ENCODE measurements at regions not wholly inside any gene's neighbourhood (a gene's known extent, or its start where the extent isn't known, plus 50 kb on each side); places are given as distances from the start of the nearest gene placed in this dataset.

GRCh38 chr9:71485326-71485725 is 283.0 kb downstream of the CEMIP2 start:
- intact Hi-C loops (cut with micrococcal nuclease) = no loop called here

DNA sequence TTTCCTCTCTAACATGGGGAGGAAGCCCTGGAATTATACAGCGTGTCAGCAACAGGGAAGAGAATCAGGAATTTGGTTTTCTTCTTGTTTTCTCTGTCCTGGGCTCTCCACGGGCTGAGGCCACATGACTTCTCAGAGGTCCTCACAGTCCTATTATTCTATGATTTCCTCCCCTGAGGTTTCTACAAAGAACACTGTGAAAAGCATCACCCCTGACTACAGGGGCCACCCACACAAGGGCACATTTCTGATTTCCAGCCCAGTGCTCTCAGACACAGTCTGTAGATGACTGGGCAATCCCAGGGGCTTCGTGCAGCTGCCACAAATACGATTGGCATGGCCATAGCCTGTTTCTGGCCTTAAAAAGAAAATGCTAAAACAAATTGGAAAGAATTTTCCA is 284.9 kb downstream of the CEMIP2 start:
- TF ChIP-seq EZH2 (IDR thresholded peaks at IDR 0.05; ENCODE audit: low read length, unreplicated experiment) (no peak), EZH2phosphoT487 (IDR thresholded peaks at IDR 0.05; ENCODE audit: borderline replicate concordance, low read length) (no peak)
- TF ChIP-seq, protein P1, sequence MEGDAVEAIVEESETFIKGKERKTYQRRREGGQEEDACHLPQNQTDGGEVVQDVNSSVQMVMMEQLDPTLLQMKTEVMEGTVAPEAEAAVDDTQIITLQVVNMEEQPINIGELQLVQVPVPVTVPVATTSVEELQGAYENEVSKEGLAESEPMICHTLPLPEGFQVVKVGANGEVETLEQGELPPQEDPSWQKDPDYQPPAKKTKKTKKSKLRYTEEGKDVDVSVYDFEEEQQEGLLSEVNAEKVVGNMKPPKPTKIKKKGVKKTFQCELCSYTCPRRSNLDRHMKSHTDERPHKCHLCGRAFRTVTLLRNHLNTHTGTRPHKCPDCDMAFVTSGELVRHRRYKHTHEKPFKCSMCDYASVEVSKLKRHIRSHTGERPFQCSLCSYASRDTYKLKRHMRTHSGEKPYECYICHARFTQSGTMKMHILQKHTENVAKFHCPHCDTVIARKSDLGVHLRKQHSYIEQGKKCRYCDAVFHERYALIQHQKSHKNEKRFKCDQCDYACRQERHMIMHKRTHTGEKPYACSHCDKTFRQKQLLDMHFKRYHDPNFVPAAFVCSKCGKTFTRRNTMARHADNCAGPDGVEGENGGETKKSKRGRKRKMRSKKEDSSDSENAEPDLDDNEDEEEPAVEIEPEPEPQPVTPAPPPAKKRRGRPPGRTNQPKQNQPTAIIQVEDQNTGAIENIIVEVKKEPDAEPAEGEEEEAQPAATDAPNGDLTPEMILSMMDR (conservative IDR thresholded peaks at IDR 0.05; ENCODE audit: low read depth, low read length) = no peak
- no peak overlapping the region for H3K4me3 ChIP-seq (ENCODE audit: low read length)
- no peak for ATAC-seq
- H3K9ac ChIP-seq (ENCODE audit: low read length) = no peak overlapping the region
- intact Hi-C loops (cut with micrococcal nuclease) = no loop called here
- DNase-seq = no peak
- no peaks in the 10 kb centered on the region for H3F3A ChIP-seq (ENCODE audit: low read length, unreplicated experiment)
- no peaks in the 10 kb centered on the region for H3K9me3 ChIP-seq (ENCODE audit: low read length)
- POLR2A ChIA-PET (ENCODE audit: unreplicated experiment) = no interaction called here
- H3K27me3 ChIP-seq (ENCODE audit: low read length) = 0 out of 2 replicates have a peak, but pooled peaks cover 3% of the 10 kb centered on the region
- H3K79me2 ChIP-seq (ENCODE audit: low read length) = no peaks in the 10 kb centered on the region
- no peaks in the 10 kb centered on the region for H3K36me3 ChIP-seq (ENCODE audit: low read depth, low read length)
- no peaks in the 10 kb centered on the region for H3K9me2 ChIP-seq (replicated peaks; ENCODE audit: low read length)
- no TSS peak for BruUV-seq (replicated peaks)
- peaks cover 12% of the 10 kb centered on the region; the same call in 1 of the 2 replicates for H3K4me1 ChIP-seq (ENCODE audit: insufficient read depth, low read length)
- CTCF ChIA-PET = no interaction called here
- H3K27ac ChIP-seq (ENCODE audit: low read length) = no peak overlapping the region
- no peak overlapping the region for H3K4me2 ChIP-seq (ENCODE audit: low read length)
- H2AFZ ChIP-seq (ENCODE audit: low read length) = no peak overlapping the region
- no peaks in the 10 kb centered on the region for H4K20me1 ChIP-seq (ENCODE audit: low read length)

More at GRCh38 chr9:71485326-71485725, 283.0 kb downstream of the CEMIP2 start:
- ChIA-PET CTCF (no interaction called here), POLR2A (ENCODE audit: unreplicated experiment) (no interaction called here)
- no peaks in the 10 kb centered on the region for H3F3A ChIP-seq (ENCODE audit: low read length, unreplicated experiment)
- H3K4me2 ChIP-seq (ENCODE audit: low read length) = no peak overlapping the region
- no peaks in the 10 kb centered on the region for H3K9me3 ChIP-seq (ENCODE audit: low read length)
- H3K79me2 ChIP-seq (ENCODE audit: low read length) = no peaks in the 10 kb centered on the region
- DNase-seq (no peak), ATAC-seq (no peak)
- no TSS peak for BruUV-seq (replicated peaks)
- H3K4me3 ChIP-seq (ENCODE audit: low read length) = no peak overlapping the region
- no peaks in the 10 kb centered on the region for H3K9me2 ChIP-seq (replicated peaks; ENCODE audit: low read length)
- no peak overlapping the region for H3K27ac ChIP-seq (ENCODE audit: low read length)
- H3K9ac ChIP-seq (ENCODE audit: low read length) = no peak overlapping the region
- TF ChIP-seq EZH2phosphoT487 (IDR thresholded peaks at IDR 0.05; ENCODE audit: borderline replicate concordance, low read length) = no peak
- TF ChIP-seq, protein P1 (conservative IDR thresholded peaks at IDR 0.05; ENCODE audit: low read depth, low read length) = no peak
- TF ChIP-seq EZH2 (IDR thresholded peaks at IDR 0.05; ENCODE audit: low read length, unreplicated experiment) = no peak
- H3K27me3 ChIP-seq (ENCODE audit: low read length) = 0 out of 2 replicates have a peak, but pooled peaks cover 8% of the 10 kb centered on the region
- peaks cover 12% of the 10 kb centered on the region; the same call in 1 of the 2 replicates for H3K4me1 ChIP-seq (ENCODE audit: insufficient read depth, low read length)
- H3K36me3 ChIP-seq (ENCODE audit: low read depth, low read length) = no peaks in the 10 kb centered on the region
- no peak overlapping the region for H2AFZ ChIP-seq (ENCODE audit: low read length)
- H4K20me1 ChIP-seq (ENCODE audit: low read length) = no peaks in the 10 kb centered on the region

DNA sequence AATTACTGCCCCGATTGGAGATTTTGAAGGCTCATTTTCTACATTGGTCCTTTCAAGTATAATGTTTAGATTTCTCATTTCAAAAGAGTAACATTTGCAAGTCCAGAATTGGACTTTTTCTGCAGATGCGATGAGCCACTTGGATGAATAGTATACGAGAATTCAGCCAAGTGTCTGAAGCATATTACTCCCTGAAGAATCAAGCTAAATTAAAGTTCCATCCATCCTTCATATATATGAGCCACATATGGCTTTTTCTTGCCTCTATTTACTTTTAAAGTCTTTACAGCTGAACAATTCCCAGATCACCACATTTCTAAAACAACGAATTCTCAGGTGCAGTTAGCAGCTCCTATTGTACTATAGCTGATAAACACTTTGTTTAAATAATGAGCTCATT is 288.7 kb downstream of the CEMIP2 start:
- no peaks in the 10 kb centered on the region for H3K36me3 ChIP-seq (ENCODE audit: low read depth, low read length)
- intact Hi-C loops (cut with micrococcal nuclease) = no loop called here
- ATAC-seq (no peak), DNase-seq (no peak)
- H4K20me1 ChIP-seq (ENCODE audit: low read length) = no peaks in the 10 kb centered on the region
- peaks cover 15% of the 10 kb centered on the region for H3K27me3 ChIP-seq (ENCODE audit: low read length)
- POLR2A ChIA-PET (ENCODE audit: unreplicated experiment) = no interaction called here
- H3K9ac ChIP-seq (ENCODE audit: low read length) = no peak overlapping the region
- no peaks in the 10 kb centered on the region for H3K4me1 ChIP-seq (ENCODE audit: insufficient read depth, low read length)
- BruUV-seq (replicated peaks) = no TSS peak
- H3K4me2 ChIP-seq (ENCODE audit: low read length) = no peak overlapping the region
- CTCF ChIA-PET = no interaction called here
- no peak overlapping the region for H3K27ac ChIP-seq (ENCODE audit: low read length)
- H3K9me3 ChIP-seq (ENCODE audit: low read length) = no peaks in the 10 kb centered on the region
- no peaks in the 10 kb centered on the region for H3K79me2 ChIP-seq (ENCODE audit: low read length)
- no peak overlapping the region for H2AFZ ChIP-seq (ENCODE audit: low read length)
- no peak overlapping the region for H3K4me3 ChIP-seq (ENCODE audit: low read length)
- no peaks in the 10 kb centered on the region for H3K9me2 ChIP-seq (replicated peaks; ENCODE audit: low read length)
- TF ChIP-seq EZH2 (IDR thresholded peaks at IDR 0.05; ENCODE audit: low read length, unreplicated experiment) = no peak
- TF ChIP-seq, protein P1 (conservative IDR thresholded peaks at IDR 0.05; ENCODE audit: low read depth, low read length) = no peak
- TF ChIP-seq EZH2phosphoT487 (IDR thresholded peaks at IDR 0.05; ENCODE audit: borderline replicate concordance, low read length) = no peak
- H3F3A ChIP-seq (ENCODE audit: low read length, unreplicated experiment) = no peaks in the 10 kb centered on the region

All from PC-3 (cell line).